Mammary epithelial cell (primary cell): ENCODE measurements at regions not wholly inside any gene's neighbourhood (a gene's known extent, or its start where the extent isn't known, plus 50 kb on each side); places are given as distances from the start of the nearest gene placed in this dataset.

Source experiments
- EZH2 ChIP-seq: IDR thresholded peaks from 2 replicates; pipeline ENCODE4 v1.6.1; 2012; ENCODE audit warnings: low read length, inconsistent platforms, borderline replicate concordance
- TF ChIP-seq, protein P1 (sequence below), 2 donors: IDR thresholded peaks in 1 of 2; conservative IDR thresholded peaks in 1 of 2; 2 replicates each; pipeline ENCODE4 v1.5.1; 2011 to 2012; ENCODE audit warnings: inconsistent platforms in 2 of 2, low read length in 2 of 2, mild to moderate bottlenecking in 2 of 2, control low read depth in 1 of 2, low read depth in 1 of 2; ENCODE audit not compliant: insufficient read depth in 1 of 2; ENCODE audit errors: extremely low read depth in 1 of 2

DNA sequence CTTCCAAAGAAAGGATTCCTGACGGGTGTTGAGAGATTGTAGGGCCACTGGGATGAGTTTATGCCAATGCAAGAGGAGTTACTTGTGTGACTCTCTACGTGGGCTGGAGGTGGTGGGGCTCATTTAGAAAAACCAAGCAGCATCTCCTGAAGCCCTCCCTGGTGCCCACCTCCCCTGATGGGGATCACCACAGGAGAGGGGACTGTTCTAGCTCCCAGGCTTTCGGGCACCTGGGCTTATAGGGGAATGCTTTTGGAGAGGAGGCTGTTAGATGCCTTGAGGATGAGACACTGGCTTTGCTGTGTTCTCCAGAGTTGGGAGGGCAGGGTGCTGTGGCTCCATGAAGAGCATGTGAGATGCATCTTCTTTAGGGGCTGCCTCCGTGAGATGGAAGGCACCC lies 65.0 kb downstream of the IRX1 start:
- no peak for TF ChIP-seq EZH2
- TF ChIP-seq, protein P1, sequence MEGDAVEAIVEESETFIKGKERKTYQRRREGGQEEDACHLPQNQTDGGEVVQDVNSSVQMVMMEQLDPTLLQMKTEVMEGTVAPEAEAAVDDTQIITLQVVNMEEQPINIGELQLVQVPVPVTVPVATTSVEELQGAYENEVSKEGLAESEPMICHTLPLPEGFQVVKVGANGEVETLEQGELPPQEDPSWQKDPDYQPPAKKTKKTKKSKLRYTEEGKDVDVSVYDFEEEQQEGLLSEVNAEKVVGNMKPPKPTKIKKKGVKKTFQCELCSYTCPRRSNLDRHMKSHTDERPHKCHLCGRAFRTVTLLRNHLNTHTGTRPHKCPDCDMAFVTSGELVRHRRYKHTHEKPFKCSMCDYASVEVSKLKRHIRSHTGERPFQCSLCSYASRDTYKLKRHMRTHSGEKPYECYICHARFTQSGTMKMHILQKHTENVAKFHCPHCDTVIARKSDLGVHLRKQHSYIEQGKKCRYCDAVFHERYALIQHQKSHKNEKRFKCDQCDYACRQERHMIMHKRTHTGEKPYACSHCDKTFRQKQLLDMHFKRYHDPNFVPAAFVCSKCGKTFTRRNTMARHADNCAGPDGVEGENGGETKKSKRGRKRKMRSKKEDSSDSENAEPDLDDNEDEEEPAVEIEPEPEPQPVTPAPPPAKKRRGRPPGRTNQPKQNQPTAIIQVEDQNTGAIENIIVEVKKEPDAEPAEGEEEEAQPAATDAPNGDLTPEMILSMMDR (conservative IDR thresholded peaks at IDR 0.05 in 1 of 2, IDR thresholded peaks at IDR 0.05 in 1 of 2; ENCODE audit: extremely low read depth in 1 of 2, insufficient read depth in 1 of 2, low read depth in 1 of 2, low read length in 2 of 2), result no peak
